ENCODE measurements at regions not wholly inside any gene's neighbourhood (a gene's known extent, or its start where the extent isn't known, plus 50 kb on each side); places are given as distances from the start of the nearest gene placed in this dataset.
A peak's percentile ranks its signal among the peaks of the same experiment; 100 is the strongest.
"Not testable (repeated sequence)": the region's sequence is repeated elsewhere in the genome, so short reads cannot be mapped to it uniquely, and the experiment has no call there.

- in situ Hi-C loops (cut with HindIII; ENCODE audit: low pct_ligation_motif_present, low pct_unique_long_range_greater_than_20kb, low sequenced_read_pairs), result no loop called here
- DNase-seq, result peak; percentile 3
These were observed 1690.7 kb downstream of the SLITRK5 start for GRCh38 chr13:89361909-89362308.

- no peak for DNase-seq
- in situ Hi-C loops (cut with HindIII; ENCODE audit: low pct_ligation_motif_present, low pct_unique_long_range_greater_than_20kb, low sequenced_read_pairs), result no loop called here
These were observed 1692.0 kb downstream of the SLITRK5 start for GRCh38 chr13:89363144-89363543.

GRCh38 chr13:89372193-89372592 lies 1701.0 kb downstream of the SLITRK5 start:
- no peak for DNase-seq

GRCh38 chr13:89375839-89376238 lies 1704.7 kb downstream of the SLITRK5 start:
- no peak for DNase-seq

More at GRCh38 chr13:89372193-89372592, 1701.0 kb downstream of the SLITRK5 start:
- in situ Hi-C loops (cut with HindIII; ENCODE audit: low pct_ligation_motif_present, low pct_unique_long_range_greater_than_20kb, low sequenced_read_pairs), result no loop called here

GRCh38 chr13:89380101-89380500 lies 1708.9 kb downstream of the SLITRK5 start:
- DNase-seq, result no peak

More at GRCh38 chr13:89375839-89376238, 1704.7 kb downstream of the SLITRK5 start:
- in situ Hi-C loops (cut with HindIII; ENCODE audit: low pct_ligation_motif_present, low pct_unique_long_range_greater_than_20kb, low sequenced_read_pairs), result no loop called here

GRCh38 chr13:89382981-89383380 lies 1711.8 kb downstream of the SLITRK5 start:
- in situ Hi-C loops (cut with HindIII; ENCODE audit: low pct_ligation_motif_present, low pct_unique_long_range_greater_than_20kb, low sequenced_read_pairs), result no loop called here
- DNase-seq, result no peak

More at GRCh38 chr13:89380101-89380500, 1708.9 kb downstream of the SLITRK5 start:
- in situ Hi-C loops (cut with HindIII; ENCODE audit: low pct_ligation_motif_present, low pct_unique_long_range_greater_than_20kb, low sequenced_read_pairs), result no loop called here

- in situ Hi-C loops (cut with HindIII; ENCODE audit: low pct_ligation_motif_present, low pct_unique_long_range_greater_than_20kb, low sequenced_read_pairs), result no loop called here
- DNase-seq, result no peak
These were observed 1712.7 kb downstream of the SLITRK5 start for GRCh38 chr13:89383891-89384290.

- in situ Hi-C loops (cut with HindIII; ENCODE audit: low pct_ligation_motif_present, low pct_unique_long_range_greater_than_20kb, low sequenced_read_pairs), result no loop called here
- DNase-seq, result no peak
These were observed 1722.7 kb downstream of the SLITRK5 start for GRCh38 chr13:89393758-89394304.

- DNase-seq, result peak; percentile 18
- in situ Hi-C loops (cut with HindIII; ENCODE audit: low pct_ligation_motif_present, low pct_unique_long_range_greater_than_20kb, low sequenced_read_pairs), result no loop called here
These were observed 1730.1 kb downstream of the SLITRK5 start for GRCh38 chr13:89401264-89401675.

GRCh38 chr13:89402211-89402610 lies 1731.0 kb downstream of the SLITRK5 start:
- in situ Hi-C loops (cut with HindIII; ENCODE audit: low pct_ligation_motif_present, low pct_unique_long_range_greater_than_20kb, low sequenced_read_pairs), result no loop called here
- DNase-seq, result no peak

GRCh38 chr13:89406096-89406495 lies 1734.9 kb downstream of the SLITRK5 start:
- in situ Hi-C loops (cut with HindIII; ENCODE audit: low pct_ligation_motif_present, low pct_unique_long_range_greater_than_20kb, low sequenced_read_pairs); DNase-seq: not testable (repeated sequence)

- DNase-seq, result no peak
- in situ Hi-C loops (cut with HindIII; ENCODE audit: low pct_ligation_motif_present, low pct_unique_long_range_greater_than_20kb, low sequenced_read_pairs), result no loop called here
These were observed 1736.2 kb downstream of the SLITRK5 start for GRCh38 chr13:89407357-89407756.

GRCh38 chr13:89432997-89433396 lies 1761.8 kb downstream of the SLITRK5 start:
- no peak for DNase-seq
- in situ Hi-C loops (cut with HindIII; ENCODE audit: low pct_ligation_motif_present, low pct_unique_long_range_greater_than_20kb, low sequenced_read_pairs), result no loop called here

GRCh38 chr13:89434624-89435023 lies 1763.5 kb downstream of the SLITRK5 start:
- peak; percentile 41 for DNase-seq

GRCh38 chr13:89454681-89455080 lies 1783.5 kb downstream of the SLITRK5 start:
- in situ Hi-C loops (cut with HindIII; ENCODE audit: low pct_ligation_motif_present, low pct_unique_long_range_greater_than_20kb, low sequenced_read_pairs), result no loop called here
- no peak for DNase-seq

More at GRCh38 chr13:89434624-89435023, 1763.5 kb downstream of the SLITRK5 start:
- in situ Hi-C loops (cut with HindIII; ENCODE audit: low pct_ligation_motif_present, low pct_unique_long_range_greater_than_20kb, low sequenced_read_pairs), result not testable (repeated sequence)

GRCh38 chr13:89455225-89455624 lies 1784.1 kb downstream of the SLITRK5 start:
- in situ Hi-C loops (cut with HindIII; ENCODE audit: low pct_ligation_motif_present, low pct_unique_long_range_greater_than_20kb, low sequenced_read_pairs), result no loop called here

GRCh38 chr13:89455741-89456140 lies 1784.6 kb downstream of the SLITRK5 start:
- in situ Hi-C loops (cut with HindIII; ENCODE audit: low pct_ligation_motif_present, low pct_unique_long_range_greater_than_20kb, low sequenced_read_pairs), result no loop called here
- no peak for DNase-seq

More at GRCh38 chr13:89455225-89455624, 1784.1 kb downstream of the SLITRK5 start:
- DNase-seq, result no peak

GRCh38 chr13:89457977-89458376 lies 1786.8 kb downstream of the SLITRK5 start:
- DNase-seq, result peak; percentile 88
- in situ Hi-C loops (cut with HindIII; ENCODE audit: low pct_ligation_motif_present, low pct_unique_long_range_greater_than_20kb, low sequenced_read_pairs), result no loop called here

- in situ Hi-C loops (cut with HindIII; ENCODE audit: low pct_ligation_motif_present, low pct_unique_long_range_greater_than_20kb, low sequenced_read_pairs), result no loop called here
- DNase-seq, result no peak
These were observed 1787.3 kb downstream of the SLITRK5 start for GRCh38 chr13:89458456-89458855.

GRCh38 chr13:89460895-89461294 lies 1789.7 kb downstream of the SLITRK5 start:
- in situ Hi-C loops (cut with HindIII; ENCODE audit: low pct_ligation_motif_present, low pct_unique_long_range_greater_than_20kb, low sequenced_read_pairs); DNase-seq: not testable (repeated sequence)
